ENCODE measurements at regions not wholly inside any gene's neighbourhood (a gene's known extent, or its start where the extent isn't known, plus 50 kb on each side); places are given as distances from the start of the nearest gene placed in this dataset.

GRCh38 chr21:41594268-41594667 lies 86.3 kb upstream of the TMPRSS2 start:
- Histone ChIP-seq H3K4me3 (replicated peaks; ENCODE audit: insufficient read depth, low read length) (no peak overlapping the region), H3K27me3 (ENCODE audit: insufficient read depth, poor library complexity, severe bottlenecking) (no peaks in the 10 kb centered on the region), H3K27ac (replicated peaks) (no peak overlapping the region)
- TF ChIP-seq GABPA (IDR thresholded peaks at IDR 0.05; ENCODE audit: low read depth) (no peak), REST (IDR thresholded peaks at IDR 0.05; ENCODE audit: insufficient replicate concordance, low read depth) (no peak), CTCF (IDR thresholded peaks at IDR 0.05; ENCODE audit: insufficient read depth, low read length) (no peak), POLR2AphosphoS5 (IDR thresholded peaks at IDR 0.05; ENCODE audit: low read depth) (no peak), SPI1 (IDR thresholded peaks at IDR 0.05; ENCODE audit: borderline replicate concordance, low read depth) (no peak)
- DNase-seq (ENCODE audit: low read depth in 1 of 2, low spot score in 1 of 2) = no peak

- no peak overlapping the region for H3K27ac ChIP-seq (replicated peaks)
- no peak for DNase-seq (ENCODE audit: low read depth in 1 of 2, low spot score in 1 of 2)
- H3K4me3 ChIP-seq (replicated peaks; ENCODE audit: insufficient read depth, low read length) = no peak overlapping the region
- TF ChIP-seq POLR2AphosphoS5 (IDR thresholded peaks at IDR 0.05; ENCODE audit: low read depth) (no peak), SPI1 (IDR thresholded peaks at IDR 0.05; ENCODE audit: borderline replicate concordance, low read depth) (no peak), GABPA (IDR thresholded peaks at IDR 0.05; ENCODE audit: low read depth) (no peak), CTCF (IDR thresholded peaks at IDR 0.05; ENCODE audit: insufficient read depth, low read length) (no peak), REST (IDR thresholded peaks at IDR 0.05; ENCODE audit: insufficient replicate concordance, low read depth) (no peak)
- H3K27me3 ChIP-seq (ENCODE audit: insufficient read depth, poor library complexity, severe bottlenecking) = no peaks in the 10 kb centered on the region
Measured at GRCh38 chr21:41593760-41594138, 85.8 kb upstream of the TMPRSS2 start.

- TF ChIP-seq CTCF (IDR thresholded peaks at IDR 0.05; ENCODE audit: insufficient read depth, low read length) (no peak), GABPA (IDR thresholded peaks at IDR 0.05; ENCODE audit: low read depth) (no peak), REST (IDR thresholded peaks at IDR 0.05; ENCODE audit: insufficient replicate concordance, low read depth) (no peak), POLR2AphosphoS5 (IDR thresholded peaks at IDR 0.05; ENCODE audit: low read depth) (no peak), SPI1 (IDR thresholded peaks at IDR 0.05; ENCODE audit: borderline replicate concordance, low read depth) (no peak)
- no peak overlapping the region for H3K27ac ChIP-seq (replicated peaks)
- no peak for DNase-seq (ENCODE audit: low read depth in 1 of 2, low spot score in 1 of 2)
- no peaks in the 10 kb centered on the region for H3K27me3 ChIP-seq (ENCODE audit: insufficient read depth, poor library complexity, severe bottlenecking)
- no peak overlapping the region for H3K4me3 ChIP-seq (replicated peaks; ENCODE audit: insufficient read depth, low read length)
Measured at GRCh38 chr21:41593051-41593759, 85.2 kb upstream of the TMPRSS2 start.
